GM18867 (cell line): ENCODE measurements at regions not wholly inside any gene's neighbourhood (a gene's known extent, or its start where the extent isn't known, plus 50 kb on each side); places are given as distances from the start of the nearest gene placed in this dataset.

Source experiments
- ATAC-seq: cut with Tn5 transposase; IDR thresholded peaks from one replicate; pipeline ENCODE4 v1.9.1; 2021; ENCODE audit warnings: mild to moderate bottlenecking, moderate library complexity; ENCODE audit not compliant: unreplicated experiment

GRCh38 chr11:95520369-95521132 lies 269.0 kb downstream of the FAM76B start:
- no peak for ATAC-seq

GRCh38 chr11:95519912-95520311 lies 269.7 kb downstream of the FAM76B start:
- ATAC-seq = no peak

GRCh38 chr11:95517453-95517852 lies 272.1 kb downstream of the FAM76B start:
- no peak for ATAC-seq

- ATAC-seq = no peak
These were observed 272.8 kb downstream of the FAM76B start for GRCh38 chr11:95516786-95517185.

- ATAC-seq = no peak
These were observed 273.4 kb downstream of the FAM76B start for GRCh38 chr11:95516175-95516574.

- ATAC-seq = no peak
These were observed 274.2 kb downstream of the FAM76B start for GRCh38 chr11:95515371-95515770.

GRCh38 chr11:95514416-95515110 lies 275.0 kb downstream of the FAM76B start:
- ATAC-seq = no peak

- ATAC-seq = no peak
These were observed 276.9 kb downstream of the FAM76B start for GRCh38 chr11:95512682-95513081.

GRCh38 chr11:95512177-95512576 lies 277.4 kb downstream of the FAM76B start:
- no peak for ATAC-seq

- ATAC-seq = no peak
These were observed 277.4 kb upstream of the SESN3 start for GRCh38 chr11:95508219-95508890.

GRCh38 chr11:95507794-95508193 lies 276.8 kb upstream of the SESN3 start:
- ATAC-seq = no peak

GRCh38 chr11:95506777-95507176 lies 275.8 kb upstream of the SESN3 start:
- ATAC-seq = no peak

- ATAC-seq = no peak
These were observed 275.0 kb upstream of the SESN3 start for GRCh38 chr11:95505927-95506426.

GRCh38 chr11:95503047-95503446 lies 272.0 kb upstream of the SESN3 start:
- no peak for ATAC-seq

GRCh38 chr11:95502522-95502921 lies 271.5 kb upstream of the SESN3 start:
- ATAC-seq = no peak

GRCh38 chr11:95501761-95502266 lies 270.8 kb upstream of the SESN3 start:
- ATAC-seq = no peak

- no peak for ATAC-seq
These were observed 269.5 kb upstream of the SESN3 start for GRCh38 chr11:95500466-95500865.

GRCh38 chr11:95499516-95500135 lies 268.6 kb upstream of the SESN3 start:
- ATAC-seq = no peak

- ATAC-seq = no peak
These were observed 267.9 kb upstream of the SESN3 start for GRCh38 chr11:95498722-95499425.

- no peak for ATAC-seq
These were observed 265.9 kb upstream of the SESN3 start for GRCh38 chr11:95496901-95497300.
